NT2/D1 (cell line): ENCODE measurements at regions not wholly inside any gene's neighbourhood (a gene's known extent, or its start where the extent isn't known, plus 50 kb on each side); places are given as distances from the start of the nearest gene placed in this dataset.

ENCODE experiments used
- DNase-seq: peaks from one replicate; pipeline ENCODE4 v3.0.0-alpha.2; 2011; ENCODE audit warnings: low read depth, low spot score
- H3K27me3 ChIP-seq: 2 replicates; pipeline ENCODE4 v1.6.0; 2011; ENCODE audit warnings: mild to moderate bottlenecking; ENCODE audit not compliant: insufficient read length, insufficient read depth
- H3K36me3 ChIP-seq: 2 replicates; pipeline ENCODE4 v1.6.1; 2011; ENCODE audit warnings: mild to moderate bottlenecking, low read length, mixed read lengths; ENCODE audit not compliant: insufficient read depth, insufficient read length
- H3K4me1 ChIP-seq: 2 replicates; pipeline ENCODE4 v1.5.1; 2011; ENCODE audit not compliant: insufficient read depth, insufficient read length
- H3K4me3 ChIP-seq: 2 replicates; pipeline ENCODE4 v1.5.1; 2011; ENCODE audit warnings: low read depth; ENCODE audit not compliant: insufficient read length
- H3K9ac ChIP-seq: 2 replicates; pipeline ENCODE4 v1.6.0; 2011; ENCODE audit warnings: low read depth; ENCODE audit not compliant: insufficient read length
- H3K9me3 ChIP-seq: 2 replicates; pipeline ENCODE4 v1.5.1; 2011; ENCODE audit warnings: mild to moderate bottlenecking, low read length; ENCODE audit not compliant: insufficient read depth
- SUZ12 ChIP-seq: IDR thresholded peaks from 2 replicates; pipeline ENCODE4 v1.6.1; 2011; ENCODE audit not compliant: insufficient read length, insufficient read depth; ENCODE audit errors: extremely low read depth
- YY1 ChIP-seq: IDR thresholded peaks from 2 replicates; pipeline ENCODE4 v1.6.1; 2011; ENCODE audit not compliant: insufficient read length, insufficient read depth
- ZNF274 ChIP-seq: IDR thresholded peaks from 2 replicates; pipeline ENCODE4 v1.6.1; 2011; ENCODE audit warnings: mild to moderate bottlenecking, low read depth, low read length

DNA sequence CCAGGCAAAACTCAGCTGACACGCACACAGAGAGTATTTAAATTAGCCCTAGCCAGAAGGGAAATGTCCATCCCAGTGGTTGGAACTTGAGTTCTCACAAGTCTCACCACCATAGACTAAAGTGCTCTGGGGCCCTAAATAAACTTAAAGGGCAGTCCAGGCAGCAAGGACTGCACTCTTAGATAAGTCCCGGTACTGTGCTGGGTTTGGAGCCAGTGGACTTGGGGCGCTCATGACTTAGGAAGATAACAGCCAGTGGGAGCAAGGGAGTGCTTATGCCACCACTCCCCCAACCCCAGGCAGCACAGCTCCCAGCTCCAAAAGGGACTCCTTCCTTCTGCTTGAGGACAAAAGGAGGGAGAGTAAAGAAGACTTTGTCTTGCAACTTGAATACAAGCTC lies 319.5 kb upstream of the GPR149 start:
- TF ChIP-seq ZNF274 = no peak
- no peak for TF ChIP-seq YY1
- TF ChIP-seq SUZ12 = no peak
- no peaks in the 10 kb centered on the region for H3K36me3 ChIP-seq
- no peaks in the 10 kb centered on the region for H3K4me1 ChIP-seq
- no peak for DNase-seq
- H3K9ac ChIP-seq = no peak overlapping the region
- H3K4me3 ChIP-seq = no peak overlapping the region
- H3K9me3 ChIP-seq = no peaks in the 10 kb centered on the region
- H3K27me3 ChIP-seq = no peaks in the 10 kb centered on the region

- Histone ChIP-seq H3K36me3 (no peaks in the 10 kb centered on the region), H3K9me3 (no peaks in the 10 kb centered on the region), H3K9ac (no peak overlapping the region), H3K4me3 (no peak overlapping the region), H3K27me3 (no peaks in the 10 kb centered on the region), H3K4me1 (no peaks in the 10 kb centered on the region)
- TF ChIP-seq SUZ12 = no peak
- TF ChIP-seq ZNF274 = no peak
- no peak for TF ChIP-seq YY1
- no peak for DNase-seq
Observed at GRCh38 chr3:154745929-154746328, 315.9 kb upstream of the GPR149 start.

GRCh38 chr3:154745122-154745521 lies 315.1 kb upstream of the GPR149 start:
- TF ChIP-seq YY1 = no peak
- no peak for TF ChIP-seq ZNF274
- no peak for TF ChIP-seq SUZ12
- H3K27me3 ChIP-seq = no peaks in the 10 kb centered on the region
- no peaks in the 10 kb centered on the region for H3K9me3 ChIP-seq
- H3K9ac ChIP-seq = no peak overlapping the region
- no peaks in the 10 kb centered on the region for H3K36me3 ChIP-seq
- H3K4me3 ChIP-seq = no peak overlapping the region
- no peaks in the 10 kb centered on the region for H3K4me1 ChIP-seq
- DNase-seq = no peak

GRCh38 chr3:154743418-154743817 lies 313.4 kb upstream of the GPR149 start:
- no peak overlapping the region for H3K9ac ChIP-seq
- no peak overlapping the region for H3K4me3 ChIP-seq
- H3K4me1 ChIP-seq = no peaks in the 10 kb centered on the region
- no peaks in the 10 kb centered on the region for H3K36me3 ChIP-seq
- H3K9me3 ChIP-seq = no peaks in the 10 kb centered on the region
- DNase-seq = no peak
- no peak for TF ChIP-seq SUZ12
- no peak for TF ChIP-seq YY1
- TF ChIP-seq ZNF274 = no peak
- no peaks in the 10 kb centered on the region for H3K27me3 ChIP-seq

DNA sequence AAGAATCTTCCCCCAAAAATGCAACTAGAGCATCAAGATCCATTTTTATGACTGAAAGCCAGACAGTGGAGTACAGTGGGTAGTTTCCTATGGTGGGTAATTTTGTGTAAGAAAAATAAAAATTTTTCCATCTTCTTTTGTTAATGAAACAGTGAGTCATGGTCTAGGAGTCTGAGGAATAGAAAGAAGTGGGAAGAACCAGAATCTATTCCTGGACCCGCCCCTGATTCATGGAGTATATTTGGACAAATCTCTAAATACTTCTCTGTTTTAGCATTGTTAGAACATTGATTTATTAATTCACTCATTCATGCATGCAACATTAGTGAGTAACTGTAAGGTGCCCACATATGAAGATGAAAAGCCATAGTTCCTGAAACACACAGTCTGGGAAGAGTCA lies 304.5 kb upstream of the GPR149 start:
- Histone ChIP-seq H3K36me3 (no peaks in the 10 kb centered on the region), H3K27me3 (no peaks in the 10 kb centered on the region), H3K4me1 (no peaks in the 10 kb centered on the region), H3K9ac (no peak overlapping the region), H3K9me3 (no peaks in the 10 kb centered on the region), H3K4me3 (no peak overlapping the region)
- TF ChIP-seq YY1 = no peak
- TF ChIP-seq SUZ12 = no peak
- TF ChIP-seq ZNF274 = no peak
- DNase-seq = no peak

DNA sequence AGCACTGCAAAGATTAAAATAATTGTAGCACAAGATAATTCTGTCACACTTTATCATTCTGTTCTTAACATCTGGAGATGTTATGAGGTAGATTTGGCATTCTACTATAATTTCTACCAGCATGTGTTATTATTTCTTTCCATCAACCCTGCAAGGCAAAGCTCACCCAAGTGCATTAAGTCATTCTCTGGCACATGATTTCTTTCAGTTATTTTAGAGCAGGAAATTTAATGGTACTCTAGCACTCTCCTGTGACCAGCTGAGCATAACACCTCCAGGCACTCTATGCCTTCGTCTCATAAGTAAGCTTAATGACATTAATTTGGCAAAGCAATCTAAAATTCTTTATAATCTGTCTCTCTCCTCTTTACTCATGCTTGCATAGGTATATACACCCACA lies 300.2 kb upstream of the GPR149 start:
- no peak for TF ChIP-seq YY1
- no peak for TF ChIP-seq SUZ12
- TF ChIP-seq ZNF274 = no peak
- Histone ChIP-seq H3K36me3 (no peaks in the 10 kb centered on the region), H3K9me3 (no peaks in the 10 kb centered on the region), H3K4me3 (no peak overlapping the region), H3K9ac (no peak overlapping the region), H3K27me3 (no peaks in the 10 kb centered on the region), H3K4me1 (no peaks in the 10 kb centered on the region)
- no peak for DNase-seq

DNA sequence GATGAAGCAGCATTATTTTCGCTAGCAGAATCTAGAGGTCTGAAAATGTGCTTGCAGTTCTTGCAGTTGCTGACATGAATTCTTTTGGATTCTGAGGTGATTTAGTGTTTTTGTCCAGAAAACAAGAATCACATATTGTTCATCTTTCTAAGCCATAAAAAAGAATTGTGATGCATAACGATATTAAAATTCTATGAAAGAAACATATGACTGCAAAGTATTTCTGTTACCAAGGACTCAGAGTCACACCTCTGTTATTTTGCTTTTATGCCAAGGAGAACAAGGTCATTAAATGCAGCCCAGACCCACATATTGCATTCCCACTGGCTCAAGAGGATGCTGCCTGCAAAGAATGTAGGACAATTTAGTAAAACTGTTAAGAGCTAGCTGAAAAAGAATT lies 299.8 kb upstream of the GPR149 start:
- H3K4me3 ChIP-seq = no peak overlapping the region
- no peaks in the 10 kb centered on the region for H3K9me3 ChIP-seq
- no peak overlapping the region for H3K9ac ChIP-seq
- no peaks in the 10 kb centered on the region for H3K4me1 ChIP-seq
- no peak for DNase-seq
- no peaks in the 10 kb centered on the region for H3K27me3 ChIP-seq
- H3K36me3 ChIP-seq = no peaks in the 10 kb centered on the region
- TF ChIP-seq YY1 = no peak
- no peak for TF ChIP-seq SUZ12
- TF ChIP-seq ZNF274 = no peak

- Histone ChIP-seq H3K9me3 (no peaks in the 10 kb centered on the region), H3K4me1 (no peaks in the 10 kb centered on the region), H3K9ac (no peak overlapping the region), H3K36me3 (no peaks in the 10 kb centered on the region), H3K4me3 (no peak overlapping the region), H3K27me3 (no peaks in the 10 kb centered on the region)
- no peak for TF ChIP-seq YY1
- TF ChIP-seq SUZ12 = no peak
- no peak for TF ChIP-seq ZNF274
- DNase-seq = no peak
Observed at GRCh38 chr3:154728285-154728684, 298.3 kb upstream of the GPR149 start.
